ENCODE measurements at regions not wholly inside any gene's neighbourhood (a gene's known extent, or its start where the extent isn't known, plus 50 kb on each side); places are given as distances from the start of the nearest gene placed in this dataset.

DNA sequence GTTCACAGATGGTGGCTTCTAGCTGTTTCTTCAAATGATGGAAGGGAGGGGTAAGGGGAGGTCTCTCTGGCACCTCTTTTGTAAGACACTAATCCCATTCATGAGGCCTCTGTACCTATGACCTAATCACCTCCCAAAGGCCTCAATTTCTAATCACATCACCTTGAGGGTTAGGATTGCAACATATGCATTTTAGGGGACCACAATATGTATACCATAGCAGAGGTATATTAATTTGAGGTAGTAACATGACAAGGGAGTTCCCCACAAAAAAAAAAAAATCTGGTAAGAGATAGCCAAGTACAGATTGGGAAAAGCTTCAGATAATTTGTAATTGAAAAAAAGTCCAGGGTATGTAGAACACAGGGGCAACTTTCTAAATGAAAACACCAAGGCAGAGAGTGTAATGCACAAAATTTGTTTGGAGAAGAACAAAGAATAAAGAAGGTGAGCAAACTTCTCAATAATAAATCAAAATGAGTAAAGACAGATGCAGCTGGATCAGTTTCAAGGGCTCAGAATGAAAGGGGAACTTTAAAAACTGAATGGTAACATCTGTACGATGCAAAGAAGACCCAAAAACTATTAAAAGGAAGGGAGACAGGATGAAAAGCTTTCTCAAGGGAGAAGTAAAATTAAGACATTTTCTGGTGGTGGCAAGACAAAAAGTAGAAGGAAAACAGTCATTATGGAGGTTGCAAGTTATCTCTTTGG is 125.5 kb upstream of the DCN start:
- TF ChIP-seq, protein P1, sequence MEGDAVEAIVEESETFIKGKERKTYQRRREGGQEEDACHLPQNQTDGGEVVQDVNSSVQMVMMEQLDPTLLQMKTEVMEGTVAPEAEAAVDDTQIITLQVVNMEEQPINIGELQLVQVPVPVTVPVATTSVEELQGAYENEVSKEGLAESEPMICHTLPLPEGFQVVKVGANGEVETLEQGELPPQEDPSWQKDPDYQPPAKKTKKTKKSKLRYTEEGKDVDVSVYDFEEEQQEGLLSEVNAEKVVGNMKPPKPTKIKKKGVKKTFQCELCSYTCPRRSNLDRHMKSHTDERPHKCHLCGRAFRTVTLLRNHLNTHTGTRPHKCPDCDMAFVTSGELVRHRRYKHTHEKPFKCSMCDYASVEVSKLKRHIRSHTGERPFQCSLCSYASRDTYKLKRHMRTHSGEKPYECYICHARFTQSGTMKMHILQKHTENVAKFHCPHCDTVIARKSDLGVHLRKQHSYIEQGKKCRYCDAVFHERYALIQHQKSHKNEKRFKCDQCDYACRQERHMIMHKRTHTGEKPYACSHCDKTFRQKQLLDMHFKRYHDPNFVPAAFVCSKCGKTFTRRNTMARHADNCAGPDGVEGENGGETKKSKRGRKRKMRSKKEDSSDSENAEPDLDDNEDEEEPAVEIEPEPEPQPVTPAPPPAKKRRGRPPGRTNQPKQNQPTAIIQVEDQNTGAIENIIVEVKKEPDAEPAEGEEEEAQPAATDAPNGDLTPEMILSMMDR (IDR thresholded peaks at IDR 0.05) = no peak
- TF ChIP-seq REST (IDR thresholded peaks at IDR 0.05; ENCODE audit: insufficient read depth in 1 of 2, low read depth in 2 of 2, low read length in 1 of 2) = no peak
